Inflammatory macrophage treated with lipopolysaccharide for 4 hours (primary cell): ENCODE measurements at regions not wholly inside any gene's neighbourhood (a gene's known extent, or its start where the extent isn't known, plus 50 kb on each side); places are given as distances from the start of the nearest gene placed in this dataset.

Experiments used
- DNase-seq: peaks from one replicate; pipeline ENCODE4 v3.0.0-alpha.2; 2020

- peak; percentile 18 for DNase-seq
Observed at GRCh38 chr6:14784596-14785492, 461.0 kb upstream of the JARID2 start.

GRCh38 chr6:14785493-14785790 is 460.4 kb upstream of the JARID2 start:
- DNase-seq, result no peak

- no peak for DNase-seq
Observed at GRCh38 chr6:14786008-14786407, 459.9 kb upstream of the JARID2 start.

GRCh38 chr6:14786455-14786854 is 459.4 kb upstream of the JARID2 start:
- DNase-seq, result no peak

GRCh38 chr6:14787250-14787649 is 458.6 kb upstream of the JARID2 start:
- DNase-seq, result no peak

DNA sequence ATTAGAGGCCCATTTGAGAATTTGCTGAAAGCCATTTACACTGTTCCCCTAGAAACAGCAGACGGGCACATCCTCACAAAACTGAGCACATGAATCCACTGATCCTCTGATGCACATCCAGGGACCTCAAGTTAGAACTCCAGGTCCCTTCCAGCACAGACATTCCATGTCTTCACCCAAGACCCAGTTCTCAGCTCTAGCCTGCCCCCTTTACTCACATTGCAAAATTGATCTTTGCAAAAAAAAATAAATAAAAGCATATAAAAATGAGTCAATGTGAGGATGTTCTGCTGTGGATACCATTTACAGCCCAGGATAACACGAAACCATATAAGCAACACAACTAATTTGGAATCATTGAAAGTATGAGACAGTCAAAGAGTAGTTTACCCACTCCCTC is 458.2 kb upstream of the JARID2 start:
- DNase-seq, result no peak

GRCh38 chr6:14789996-14790395 is 455.9 kb upstream of the JARID2 start:
- DNase-seq, result no peak

- no peak for DNase-seq
Observed at GRCh38 chr6:14790976-14791375, 454.9 kb upstream of the JARID2 start.

DNA sequence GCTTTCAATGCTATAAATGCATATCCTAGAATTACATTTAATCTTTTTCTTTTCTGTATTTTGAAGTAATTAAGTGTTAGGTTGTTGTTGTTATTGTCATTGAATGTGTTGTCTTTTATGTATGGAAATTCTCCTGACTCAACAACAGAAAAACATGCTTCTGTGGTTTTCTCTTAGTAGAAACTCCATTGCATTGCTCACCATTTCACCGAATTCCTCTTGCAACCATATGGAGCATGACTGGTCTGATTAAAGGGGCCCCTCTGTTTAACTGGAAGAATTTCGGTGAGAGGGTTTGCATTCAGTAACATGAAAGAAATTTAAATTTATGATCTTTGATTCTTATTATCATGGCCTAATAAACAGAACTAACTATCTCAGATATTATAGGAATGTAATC is 454.3 kb upstream of the JARID2 start:
- peak; percentile 60 for DNase-seq

GRCh38 chr6:14792118-14792955 is 453.5 kb upstream of the JARID2 start:
- peak; percentile 67 for DNase-seq

DNA sequence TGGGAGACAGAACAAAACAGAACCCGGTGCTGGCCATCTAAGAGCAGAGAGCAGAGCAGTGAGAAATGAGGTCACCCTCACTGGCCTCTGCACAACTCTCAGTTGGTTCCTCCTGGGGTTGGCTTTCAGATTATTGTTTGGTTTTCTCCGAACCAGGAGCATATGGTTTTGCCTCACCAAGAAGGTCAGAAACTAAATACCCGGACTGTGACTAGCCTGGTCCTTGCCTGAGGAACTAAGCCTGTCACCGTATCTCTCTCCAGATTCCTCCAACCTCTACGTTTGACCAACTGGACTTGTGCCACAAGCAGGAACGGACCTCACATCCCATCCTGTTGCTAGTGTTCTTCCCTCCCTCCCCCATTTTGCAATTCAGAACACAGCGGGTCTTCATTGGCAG is 450.4 kb upstream of the JARID2 start:
- DNase-seq, result no peak

DNA sequence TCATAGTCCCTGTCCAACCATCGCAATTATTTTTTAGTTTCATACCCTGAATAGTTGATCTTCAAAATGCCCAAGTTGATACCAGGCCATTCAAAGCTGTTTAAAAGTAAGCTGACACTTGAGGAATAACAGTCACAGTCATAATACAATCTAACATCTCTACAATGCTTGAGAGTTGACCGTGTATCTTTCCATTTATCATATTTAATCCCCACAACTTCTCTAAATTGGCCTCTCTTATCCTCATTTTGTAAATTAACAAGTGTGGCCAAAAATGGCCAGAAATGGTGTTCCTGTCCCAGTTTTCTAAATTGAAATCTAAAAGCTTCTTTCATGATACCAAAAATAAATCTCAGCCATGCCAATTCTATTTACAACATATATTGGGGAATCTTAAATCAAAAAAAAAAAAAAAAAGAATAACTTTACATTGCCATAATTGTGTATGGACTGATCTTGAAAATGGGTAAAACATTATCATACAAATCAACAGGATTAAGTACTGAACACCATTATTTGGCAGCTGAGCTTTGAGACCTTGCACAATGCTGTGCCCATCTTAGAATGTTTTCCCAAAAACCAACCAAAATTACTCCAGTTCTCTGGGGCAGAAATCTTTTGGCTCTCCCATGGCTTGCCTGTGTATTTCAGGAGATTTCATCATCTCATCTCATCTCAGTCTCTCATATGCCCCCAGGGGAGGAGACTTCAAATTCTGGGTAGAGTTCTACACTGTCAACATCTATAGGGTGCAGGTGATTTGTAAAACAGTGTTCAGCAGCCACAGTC is 448.7 kb upstream of the JARID2 start:
- DNase-seq, result no peak

GRCh38 chr6:14797875-14798593 is 447.8 kb upstream of the JARID2 start:
- no peak for DNase-seq

DNA sequence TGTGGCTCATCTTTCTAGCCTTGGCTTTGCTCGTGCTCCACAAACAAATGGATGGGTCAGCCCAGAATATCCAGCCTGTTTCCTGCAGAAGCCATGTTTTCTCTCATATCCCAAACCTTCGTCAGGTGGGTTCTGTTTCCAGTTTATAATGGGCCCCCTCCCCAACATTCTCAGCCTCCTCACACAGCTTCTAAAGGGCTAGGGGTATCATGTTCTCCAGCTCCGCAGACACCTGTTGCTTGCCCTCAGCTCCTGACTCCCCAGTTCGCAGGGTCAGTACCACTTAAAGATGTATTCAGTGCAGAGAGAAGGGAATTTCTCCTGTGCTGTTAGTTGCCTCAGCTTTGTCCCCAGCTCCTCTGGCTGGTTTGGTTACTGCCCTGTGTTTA is 447.3 kb upstream of the JARID2 start:
- no peak for DNase-seq

DNA sequence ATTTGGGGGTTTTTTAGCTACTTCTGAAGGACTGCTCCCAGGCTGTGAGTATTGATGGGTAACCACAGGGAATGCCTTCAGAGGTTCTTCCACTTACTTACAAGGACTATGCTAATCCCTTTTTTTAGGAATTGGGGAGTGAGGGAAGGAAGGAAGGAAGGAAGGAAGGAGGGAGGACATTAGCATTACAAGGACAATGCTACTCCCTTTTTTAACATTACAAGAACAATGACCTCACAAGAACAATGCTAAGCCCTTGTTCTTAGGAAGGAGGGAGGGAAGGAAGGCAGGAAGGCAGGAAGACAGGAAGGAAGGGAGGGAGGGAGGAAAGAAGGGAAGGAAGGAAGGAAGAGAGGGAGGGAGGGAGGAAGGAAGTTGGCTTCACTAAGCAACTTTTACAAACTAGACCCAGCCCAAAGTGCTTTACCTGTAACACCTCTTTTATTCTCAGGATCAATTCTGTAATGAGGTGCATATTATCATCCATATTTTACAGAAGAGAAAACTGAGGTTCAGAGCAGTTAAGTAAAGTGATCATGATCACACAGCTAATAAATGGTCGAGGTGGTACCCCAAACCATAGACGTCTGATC is 446.8 kb upstream of the JARID2 start:
- DNase-seq, result no peak

DNA sequence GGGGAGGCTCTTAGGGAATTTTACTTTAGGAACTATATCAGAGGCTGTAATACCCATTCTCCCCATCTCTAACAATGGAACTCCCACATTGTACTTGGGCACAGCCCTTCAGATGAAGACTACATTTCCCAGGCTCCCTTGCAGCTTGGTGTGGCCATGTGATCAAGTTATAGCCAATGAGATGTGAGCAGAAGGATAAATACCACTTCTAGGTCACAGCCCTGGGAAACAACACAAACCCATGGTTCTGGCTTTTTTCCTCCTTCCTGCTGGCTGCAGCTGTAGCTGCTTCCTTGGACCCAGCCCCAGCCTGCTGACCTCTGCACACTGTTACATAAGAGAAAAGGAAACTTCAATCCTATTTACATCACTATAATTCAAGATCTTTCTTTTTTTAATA is 445.9 kb upstream of the JARID2 start:
- DNase-seq, result peak; percentile 86

GRCh38 chr6:14802514-14803160 is 443.2 kb upstream of the JARID2 start:
- no peak for DNase-seq

GRCh38 chr6:14804001-14804784 is 441.7 kb upstream of the JARID2 start:
- peak; percentile 20 for DNase-seq

- no peak for DNase-seq
Observed at GRCh38 chr6:14804785-14805210, 441.1 kb upstream of the JARID2 start.

DNA sequence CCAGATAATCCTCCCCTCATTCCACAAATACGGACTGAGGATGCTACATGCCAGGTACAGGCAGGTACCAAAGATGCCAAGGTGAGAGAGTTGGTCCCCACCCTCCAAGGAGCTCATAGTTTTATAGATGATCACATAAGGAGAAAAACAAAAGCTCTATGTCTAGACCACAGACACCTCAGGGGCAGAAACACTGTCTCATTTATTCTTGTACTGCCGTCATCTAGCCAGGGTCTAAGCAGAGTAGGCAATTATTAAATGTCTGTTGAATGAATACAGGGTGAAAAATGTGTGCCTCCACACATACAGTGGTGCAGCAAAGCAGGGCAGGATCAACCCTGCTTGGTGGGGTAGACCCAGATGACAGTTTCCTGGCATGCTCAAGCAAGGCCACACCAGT is 439.8 kb upstream of the JARID2 start:
- DNase-seq, result no peak

GRCh38 chr6:14807130-14807529 is 438.7 kb upstream of the JARID2 start:
- no peak for DNase-seq
